Colonic mucosa (tissue), 4 donors: ENCODE measurements at regions not wholly inside any gene's neighbourhood (a gene's known extent, or its start where the extent isn't known, plus 50 kb on each side); places are given as distances from the start of the nearest gene placed in this dataset.

Source experiments
- DNase-seq: peaks from one replicate; pipeline ENCODE4 v3.0.0-alpha.2; 2020
- H3K27ac ChIP-seq: fragments of 200-600 bp; one replicate; pipeline ENCODE4 v1.8.0; 2021
- H3K27me3 ChIP-seq: fragments of 200-600 bp; one replicate; pipeline ENCODE4 v1.8.0; 2021
- H3K36me3 ChIP-seq: fragments of 200-600 bp; one replicate; pipeline ENCODE4 v1.8.0; 2021
- H3K4me1 ChIP-seq: fragments of 200-600 bp; one replicate; pipeline ENCODE4 v1.8.0; 2021; ENCODE audit warnings: mild to moderate bottlenecking
- H3K4me3 ChIP-seq: fragments of 200-600 bp; one replicate; pipeline ENCODE4 v1.8.0; 2021
- H3K9ac ChIP-seq, 2 donors: one replicate each; pipeline ENCODE4 v1.7.0; 2013; ENCODE audit warnings: control low read depth in 2 of 2, low read depth in 2 of 2, low read length in 2 of 2
- H3K9me3 ChIP-seq: fragments of 200-600 bp; one replicate; pipeline ENCODE4 v1.8.0; 2021
- CTCF ChIP-seq: fragments of 200-600 bp; IDR thresholded peaks from one replicate; pipeline ENCODE4 v1.8.0; 2022; ENCODE audit warnings: antibody characterized with exemption, mild to moderate bottlenecking
- intact Hi-C: fragments of 100-400 bp; cut with DNase I; formaldehyde crosslinking; loops from one replicate; pipeline ENCODE4 v1.14.1; 2022
- donor health status: healthy.
- donor health status: DM: no; HTN: no; CAD: no.
- donor health status: DM: no; HTN: no; CAD: no.

GRCh38 chr12:107976331-107976730, 152.8 kb upstream of the WSCD2 start:
- Histone ChIP-seq H3K27ac (no peak overlapping the region), H3K4me1 (no peaks in the 10 kb centered on the region), H3K9me3 (no peaks in the 10 kb centered on the region), H3K9ac (no peak overlapping the region), H3K36me3 (no peaks in the 10 kb centered on the region), H3K4me3 (no peak overlapping the region), H3K27me3 (no peaks in the 10 kb centered on the region)
- no peak for TF ChIP-seq CTCF
- intact Hi-C loops: no loop called here
- no peak for DNase-seq

- no peaks in the 10 kb centered on the region for H3K36me3 ChIP-seq
- no peak overlapping the region for H3K4me3 ChIP-seq
- H3K4me1 ChIP-seq: no peaks in the 10 kb centered on the region
- no peaks in the 10 kb centered on the region for H3K9me3 ChIP-seq
- no peak for TF ChIP-seq CTCF
- DNase-seq: no peak
- no peak overlapping the region for H3K27ac ChIP-seq
- H3K27me3 ChIP-seq: no peaks in the 10 kb centered on the region
- intact Hi-C loops: no loop called here
- H3K9ac ChIP-seq: no peak overlapping the region
Measured at GRCh38 chr12:107978201-107978600, 150.9 kb upstream of the WSCD2 start.

- intact Hi-C loops: no loop called here
- no peak overlapping the region for H3K4me3 ChIP-seq
- no peak for DNase-seq
- no peak for TF ChIP-seq CTCF
- H3K27ac ChIP-seq: no peak overlapping the region
- no peak overlapping the region for H3K9ac ChIP-seq
- H3K36me3 ChIP-seq: no peaks in the 10 kb centered on the region
- H3K27me3 ChIP-seq: no peaks in the 10 kb centered on the region
- H3K4me1 ChIP-seq: no peaks in the 10 kb centered on the region
- no peaks in the 10 kb centered on the region for H3K9me3 ChIP-seq
Measured at GRCh38 chr12:107978641-107979040, 150.4 kb upstream of the WSCD2 start.

- H3K9me3 ChIP-seq: no peaks in the 10 kb centered on the region
- intact Hi-C loops: no loop called here
- TF ChIP-seq CTCF: no peak
- H3K27ac ChIP-seq: no peak overlapping the region
- DNase-seq: no peak
- H3K4me3 ChIP-seq: no peak overlapping the region
- no peak overlapping the region for H3K9ac ChIP-seq
- no peaks in the 10 kb centered on the region for H3K4me1 ChIP-seq
- no peaks in the 10 kb centered on the region for H3K27me3 ChIP-seq
- H3K36me3 ChIP-seq: no peaks in the 10 kb centered on the region
Measured at GRCh38 chr12:107983756-107984472, 145.2 kb upstream of the WSCD2 start.

GRCh38 chr12:107984973-107985372, 144.1 kb upstream of the WSCD2 start:
- Histone ChIP-seq H3K27ac (no peak overlapping the region), H3K4me1 (no peaks in the 10 kb centered on the region), H3K9ac (no peak overlapping the region), H3K27me3 (no peaks in the 10 kb centered on the region), H3K4me3 (no peak overlapping the region), H3K36me3 (no peaks in the 10 kb centered on the region), H3K9me3 (no peaks in the 10 kb centered on the region)
- no peak for TF ChIP-seq CTCF
- DNase-seq: no peak
- intact Hi-C loops: no loop called here
